HG03439 (cell line): ENCODE measurements at regions not wholly inside any gene's neighbourhood (a gene's known extent, or its start where the extent isn't known, plus 50 kb on each side); places are given as distances from the start of the nearest gene placed in this dataset.
"Not testable (repeated sequence)": the region's sequence is repeated elsewhere in the genome, so short reads cannot be mapped to it uniquely, and the experiment has no call there.

Experiments used
- ATAC-seq: cut with Tn5 transposase; IDR thresholded peaks from one replicate; pipeline ENCODE4 v1.9.1; 2021; ENCODE audit warnings: mild to moderate bottlenecking, moderate library complexity; ENCODE audit not compliant: unreplicated experiment

GRCh38 chr1:213572912-213573647 lies 414.7 kb upstream of the PROX1 start:
- no peak for ATAC-seq

GRCh38 chr1:213573648-213574009 lies 414.1 kb upstream of the PROX1 start:
- no peak for ATAC-seq

- ATAC-seq: no peak
Observed at GRCh38 chr1:213582976-213583567, 404.7 kb upstream of the PROX1 start.

GRCh38 chr1:213584272-213584671 lies 403.5 kb upstream of the PROX1 start:
- ATAC-seq: no peak

GRCh38 chr1:213585402-213585801 lies 402.4 kb upstream of the PROX1 start:
- ATAC-seq: no peak

GRCh38 chr1:213585959-213586586 lies 401.7 kb upstream of the PROX1 start:
- ATAC-seq: no peak

DNA sequence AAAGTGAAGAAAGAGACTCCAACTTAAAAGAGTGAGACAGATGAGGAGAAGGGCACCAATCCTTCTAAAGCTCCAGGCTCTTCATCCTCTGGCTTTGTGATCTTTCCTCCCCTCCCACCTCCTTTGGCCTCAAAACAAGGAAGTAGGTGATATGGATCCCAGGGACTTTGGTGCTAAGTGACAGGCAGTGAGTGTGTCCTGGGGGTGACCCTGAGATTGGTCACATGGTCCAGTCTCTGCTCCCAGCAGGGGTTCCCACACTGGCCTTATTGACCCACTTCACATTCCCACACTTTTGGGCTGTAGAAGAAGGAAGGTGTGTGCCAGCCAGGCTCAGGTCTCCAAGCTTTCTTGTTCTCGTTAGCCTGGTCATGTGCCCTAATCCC lies 401.2 kb upstream of the PROX1 start:
- no peak for ATAC-seq

DNA sequence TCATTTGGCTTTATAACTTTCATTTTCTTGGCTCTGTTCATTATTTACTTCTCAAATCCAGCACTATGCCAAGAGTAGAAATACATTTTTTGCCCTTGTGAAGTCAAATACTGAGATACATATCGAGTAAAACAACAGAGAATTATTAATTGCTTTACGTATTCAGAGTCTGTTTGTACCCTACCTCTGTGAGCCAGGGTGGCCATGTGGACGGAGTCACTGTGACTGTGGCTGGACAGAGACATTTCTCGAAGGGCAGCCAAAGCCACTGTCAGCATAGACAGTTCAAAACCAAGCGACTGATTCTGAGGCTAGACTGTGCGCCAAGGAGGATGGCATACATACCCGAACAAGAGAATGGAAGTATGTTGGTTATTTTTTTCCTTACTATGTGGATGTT lies 391.0 kb upstream of the PROX1 start:
- no peak for ATAC-seq

- ATAC-seq: no peak
Observed at GRCh38 chr1:213598263-213598662, 389.5 kb upstream of the PROX1 start.

DNA sequence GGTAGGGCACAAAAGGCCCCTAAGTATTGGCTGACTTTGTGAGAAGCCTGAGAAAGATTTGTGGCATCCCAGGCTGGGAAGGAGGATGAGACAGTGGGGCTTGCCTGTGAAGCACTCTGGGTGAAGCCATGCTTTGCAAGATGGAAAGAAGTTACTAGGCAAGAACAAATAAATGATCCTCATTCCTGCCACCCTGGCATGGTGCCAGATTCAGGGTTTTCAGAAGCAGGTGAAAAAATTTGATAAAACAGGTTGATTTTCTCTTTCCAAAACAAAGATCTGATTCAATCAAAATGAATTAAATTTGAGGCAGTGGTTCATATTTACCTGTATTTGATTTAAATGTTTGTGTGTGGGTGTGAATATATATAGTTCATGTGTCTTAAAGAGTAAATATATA lies 386.9 kb upstream of the PROX1 start:
- ATAC-seq: no peak

DNA sequence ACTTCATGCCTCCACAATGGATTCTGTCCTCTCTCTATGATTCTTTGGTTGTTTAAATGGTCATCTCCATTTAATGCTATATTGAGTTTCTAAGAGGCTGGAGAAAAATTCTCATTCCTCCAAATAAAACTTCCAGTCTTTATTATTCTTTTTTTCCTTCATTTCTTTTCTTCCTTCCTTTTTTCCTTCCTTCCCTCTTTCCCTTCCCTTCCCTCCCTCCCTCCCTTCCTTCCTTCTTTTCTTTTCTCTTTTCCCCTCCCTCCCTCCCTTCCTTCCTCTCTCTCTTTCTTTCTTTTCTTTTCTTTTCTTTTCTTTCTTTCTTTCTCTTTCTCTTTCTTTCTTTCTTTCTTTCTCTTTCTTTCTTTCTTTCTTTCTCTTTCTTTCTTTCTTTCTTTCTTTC lies 386.1 kb upstream of the PROX1 start:
- ATAC-seq: not testable (repeated sequence)

DNA sequence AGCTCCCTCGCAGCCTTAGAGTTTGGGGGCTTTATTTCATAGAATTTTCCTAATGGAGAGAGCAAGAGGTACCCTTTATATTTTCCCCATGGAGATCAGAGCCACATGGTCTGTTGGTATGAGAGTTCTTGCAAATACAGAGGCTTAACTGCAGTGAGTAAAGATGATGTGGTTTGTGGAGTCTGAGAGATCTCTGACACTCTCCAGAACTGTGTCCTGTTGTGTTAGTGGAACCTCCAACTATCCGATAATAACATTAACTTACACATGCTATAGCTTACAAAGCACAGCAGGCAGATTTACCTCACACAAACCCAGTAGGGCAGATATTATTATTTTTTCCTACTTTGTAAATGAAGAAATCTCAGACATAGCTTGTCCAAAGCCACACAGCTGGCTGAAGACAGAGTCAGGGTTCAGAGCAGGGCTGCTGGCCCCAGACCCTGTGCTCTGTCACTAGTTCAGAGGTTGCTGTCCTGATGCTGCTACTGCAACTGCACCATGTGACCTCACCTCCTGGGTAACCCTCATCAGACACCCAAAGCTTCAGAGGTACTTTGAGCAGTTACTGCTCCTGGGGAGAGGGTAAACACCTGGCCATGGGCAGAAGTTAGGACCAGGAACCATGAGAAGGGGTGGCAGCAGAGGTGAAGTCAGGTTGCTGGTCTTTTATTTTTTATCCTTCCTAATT lies 384.8 kb upstream of the PROX1 start:
- ATAC-seq: no peak

DNA sequence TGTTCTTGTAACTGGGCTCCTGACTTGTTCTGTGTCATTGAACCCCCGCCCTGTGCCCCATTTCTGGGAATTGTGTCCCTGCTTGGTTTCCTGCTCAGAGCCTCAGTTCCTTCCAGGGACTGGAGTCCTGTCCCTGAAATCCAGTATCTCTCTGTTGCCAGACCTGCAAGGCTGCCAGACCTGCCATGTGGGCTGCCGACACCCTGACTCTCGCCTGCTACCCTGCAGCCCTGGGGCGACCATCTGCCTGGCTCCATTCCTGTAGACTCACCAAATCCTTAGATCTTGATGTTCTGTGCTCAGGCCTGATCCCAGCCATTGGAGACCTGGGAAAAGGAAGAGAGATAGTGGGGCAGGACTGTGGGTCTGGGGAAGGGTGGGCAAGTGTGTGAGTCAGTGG lies 383.3 kb upstream of the PROX1 start:
- no peak for ATAC-seq

DNA sequence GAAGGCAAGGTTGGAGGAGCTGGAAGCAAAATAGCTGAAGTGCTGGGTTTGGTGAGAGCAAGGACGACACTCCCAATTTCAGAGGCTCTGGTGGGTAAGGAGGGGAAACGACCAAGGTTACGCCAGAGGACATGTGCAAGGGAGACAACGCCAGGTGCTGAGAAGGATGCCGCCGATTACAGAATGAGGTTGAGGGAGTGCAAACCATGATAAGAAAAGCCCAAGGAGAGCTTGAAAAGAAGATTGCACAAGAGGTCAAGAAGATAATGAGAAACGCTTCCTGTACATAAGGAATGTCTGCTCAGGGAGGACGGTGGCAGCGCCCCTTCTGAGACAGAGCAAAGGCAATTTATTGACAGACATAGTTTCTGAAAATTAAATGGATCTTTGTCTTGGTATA lies 382.0 kb upstream of the PROX1 start:
- no peak for ATAC-seq

DNA sequence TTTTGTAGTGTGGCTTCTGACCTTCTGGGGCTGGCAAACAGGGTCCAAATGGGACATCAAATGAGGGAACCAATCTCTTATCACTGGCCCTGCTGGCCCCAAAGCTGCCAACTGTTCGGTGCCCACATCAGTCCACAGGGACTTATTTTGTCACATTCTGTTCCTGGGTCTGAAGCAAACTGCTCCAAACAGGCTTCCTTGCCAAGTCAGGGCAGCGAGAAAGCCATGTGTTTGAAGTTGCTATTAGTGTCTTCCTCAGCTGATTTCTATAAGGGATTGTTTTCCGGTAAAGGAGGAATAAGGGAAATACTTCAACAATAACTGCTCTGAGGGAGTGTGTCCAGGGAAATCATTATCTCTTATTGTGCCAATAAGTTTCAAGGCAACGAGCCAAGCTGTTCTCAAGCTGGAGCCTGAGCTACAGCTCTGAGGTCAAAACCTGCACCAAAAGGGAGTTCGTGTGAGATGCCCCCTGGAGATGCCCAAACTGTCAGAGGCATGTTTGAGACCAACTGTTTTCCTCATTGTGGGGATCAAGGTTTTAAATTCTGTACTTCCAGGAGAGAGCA lies 381.4 kb upstream of the PROX1 start:
- ATAC-seq: no peak

GRCh38 chr1:213613549-213613948 lies 374.2 kb upstream of the PROX1 start:
- no peak for ATAC-seq

DNA sequence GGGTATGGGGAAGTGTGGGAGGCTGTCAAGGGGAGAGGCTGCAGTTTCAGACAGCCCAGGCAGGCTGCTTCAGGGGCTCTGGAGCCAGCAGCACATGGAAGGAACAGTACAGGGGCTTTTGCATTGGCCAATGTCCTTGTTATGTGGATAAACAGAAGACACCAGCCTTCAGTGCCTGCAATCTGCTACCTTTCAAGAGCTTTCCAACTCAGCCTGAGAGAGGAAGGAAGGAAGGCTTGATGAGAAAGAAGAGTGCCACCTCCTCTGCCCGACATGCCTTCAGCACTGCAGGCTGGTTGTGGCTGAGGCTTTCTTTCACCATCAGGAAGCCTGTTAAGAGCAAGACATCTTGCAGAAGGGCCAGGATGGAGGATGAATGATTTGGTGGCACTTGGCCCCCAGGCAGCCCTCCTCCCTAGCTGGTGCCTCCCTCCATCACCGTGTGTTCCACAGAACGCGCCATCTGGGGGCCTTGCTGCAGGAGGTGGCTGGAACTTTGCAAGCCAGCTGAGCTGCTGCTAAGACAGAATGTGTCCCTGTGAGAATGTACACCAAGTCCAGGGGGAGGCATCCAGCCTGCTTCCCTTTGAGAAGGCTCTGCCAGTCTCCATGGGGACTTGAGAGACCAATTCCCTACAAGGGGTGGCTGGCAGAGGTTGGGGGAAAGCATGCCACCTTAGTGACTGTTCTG lies 372.4 kb upstream of the PROX1 start:
- no peak for ATAC-seq

- ATAC-seq: no peak
Observed at GRCh38 chr1:213617133-213617532, 370.6 kb upstream of the PROX1 start.

DNA sequence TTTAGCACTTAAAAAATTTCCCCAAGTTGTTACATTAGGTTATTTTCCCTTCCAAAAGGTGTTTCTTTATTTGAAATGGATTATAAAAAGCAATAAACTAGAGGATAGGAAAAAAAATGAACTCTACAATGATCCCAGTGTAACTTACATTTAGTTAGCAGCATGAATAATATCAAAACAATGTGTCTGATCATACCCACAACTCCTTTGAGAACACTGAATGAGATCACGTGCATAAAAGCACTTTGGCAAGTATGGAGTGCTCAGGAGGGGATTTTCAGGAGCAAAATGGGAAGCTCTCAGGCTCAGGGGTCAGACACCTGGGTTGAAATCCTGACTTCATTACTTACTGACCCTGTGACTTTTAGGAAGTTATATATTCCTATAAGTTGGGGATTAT lies 369.7 kb upstream of the PROX1 start:
- no peak for ATAC-seq

DNA sequence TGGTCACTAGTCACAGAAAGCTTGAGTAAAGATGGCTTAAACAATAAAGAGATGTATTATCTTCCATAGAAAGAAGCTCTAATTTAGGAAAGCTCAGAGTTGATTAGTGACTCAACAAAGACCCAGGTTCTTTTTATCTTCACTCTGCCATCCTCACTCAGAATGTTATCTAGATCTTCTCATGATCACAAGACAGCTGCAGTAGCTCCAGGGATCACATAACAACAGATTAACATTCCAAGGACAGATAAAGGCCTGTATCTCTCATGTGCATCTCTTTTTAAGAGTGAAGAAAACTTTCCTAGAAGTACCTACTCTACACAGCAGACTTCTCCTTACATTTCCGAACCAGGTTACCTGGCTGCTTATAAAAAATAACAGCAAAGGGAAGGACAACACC lies 368.7 kb upstream of the PROX1 start:
- no peak for ATAC-seq

- no peak for ATAC-seq
Observed at GRCh38 chr1:213621077-213621476, 366.7 kb upstream of the PROX1 start.
